ENCODE measurements at regions not wholly inside any gene's neighbourhood (a gene's known extent, or its start where the extent isn't known, plus 50 kb on each side); places are given as distances from the start of the nearest gene placed in this dataset.

GRCh38 chr3:157637866-157638265, 134.7 kb upstream of the VEPH1 start:
- Histone ChIP-seq H3K4me1 (no peaks in the 10 kb centered on the region), H3K27ac (no peak overlapping the region), H3K36me3 (no peaks in the 10 kb centered on the region), H3K4me3 (no peak overlapping the region), H3K27me3 (ENCODE audit: low read depth) (no peaks in the 10 kb centered on the region), H3K9me3 (no peaks in the 10 kb centered on the region)
- ATAC-seq: no peak
- DNase-seq: no peak
- TF ChIP-seq, protein P1, sequence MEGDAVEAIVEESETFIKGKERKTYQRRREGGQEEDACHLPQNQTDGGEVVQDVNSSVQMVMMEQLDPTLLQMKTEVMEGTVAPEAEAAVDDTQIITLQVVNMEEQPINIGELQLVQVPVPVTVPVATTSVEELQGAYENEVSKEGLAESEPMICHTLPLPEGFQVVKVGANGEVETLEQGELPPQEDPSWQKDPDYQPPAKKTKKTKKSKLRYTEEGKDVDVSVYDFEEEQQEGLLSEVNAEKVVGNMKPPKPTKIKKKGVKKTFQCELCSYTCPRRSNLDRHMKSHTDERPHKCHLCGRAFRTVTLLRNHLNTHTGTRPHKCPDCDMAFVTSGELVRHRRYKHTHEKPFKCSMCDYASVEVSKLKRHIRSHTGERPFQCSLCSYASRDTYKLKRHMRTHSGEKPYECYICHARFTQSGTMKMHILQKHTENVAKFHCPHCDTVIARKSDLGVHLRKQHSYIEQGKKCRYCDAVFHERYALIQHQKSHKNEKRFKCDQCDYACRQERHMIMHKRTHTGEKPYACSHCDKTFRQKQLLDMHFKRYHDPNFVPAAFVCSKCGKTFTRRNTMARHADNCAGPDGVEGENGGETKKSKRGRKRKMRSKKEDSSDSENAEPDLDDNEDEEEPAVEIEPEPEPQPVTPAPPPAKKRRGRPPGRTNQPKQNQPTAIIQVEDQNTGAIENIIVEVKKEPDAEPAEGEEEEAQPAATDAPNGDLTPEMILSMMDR (IDR thresholded peaks at IDR 0.05): no peak
- intact Hi-C loops (cut with DNase I): no loop called here

DNA sequence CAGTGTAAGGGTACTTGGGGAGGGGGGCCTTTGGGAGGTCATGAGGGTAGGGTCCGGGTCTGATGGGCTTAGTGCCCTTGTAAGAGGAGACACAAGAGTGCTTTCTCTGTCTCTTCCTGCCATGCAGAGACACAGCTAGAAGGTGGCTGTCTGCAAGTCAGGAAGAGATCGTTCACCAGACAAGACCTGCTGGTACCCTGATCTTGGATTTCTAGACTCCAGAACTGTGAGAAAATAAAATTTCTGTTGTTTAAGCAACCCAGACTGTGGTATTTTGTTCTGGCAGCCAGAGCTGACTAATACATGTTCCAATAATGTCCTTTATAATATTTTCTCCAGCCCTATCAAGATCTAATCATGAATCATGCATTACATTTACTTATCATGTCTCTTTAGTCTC, 130.0 kb upstream of the VEPH1 start:
- ATAC-seq (no peak), DNase-seq (no peak)
- TF ChIP-seq, protein P1 (IDR thresholded peaks at IDR 0.05): no peak
- Histone ChIP-seq H3K9me3 (no peaks in the 10 kb centered on the region), H3K27ac (no peak overlapping the region), H3K4me1 (no peaks in the 10 kb centered on the region), H3K4me3 (no peak overlapping the region), H3K36me3 (no peaks in the 10 kb centered on the region), H3K27me3 (ENCODE audit: low read depth) (peaks cover 3% of the 10 kb centered on the region)
- intact Hi-C loops (cut with DNase I): no loop called here

GRCh38 chr3:157632075-157632474, 128.9 kb upstream of the VEPH1 start:
- ATAC-seq: no peak
- Histone ChIP-seq H3K4me3 (no peak overlapping the region), H3K36me3 (no peaks in the 10 kb centered on the region), H3K4me1 (no peaks in the 10 kb centered on the region), H3K9me3 (no peaks in the 10 kb centered on the region), H3K27me3 (ENCODE audit: low read depth) (peaks cover 3% of the 10 kb centered on the region), H3K27ac (no peak overlapping the region)
- intact Hi-C loops (cut with DNase I): no loop called here
- TF ChIP-seq, protein P1 (IDR thresholded peaks at IDR 0.05): no peak
- DNase-seq: no peak

DNA sequence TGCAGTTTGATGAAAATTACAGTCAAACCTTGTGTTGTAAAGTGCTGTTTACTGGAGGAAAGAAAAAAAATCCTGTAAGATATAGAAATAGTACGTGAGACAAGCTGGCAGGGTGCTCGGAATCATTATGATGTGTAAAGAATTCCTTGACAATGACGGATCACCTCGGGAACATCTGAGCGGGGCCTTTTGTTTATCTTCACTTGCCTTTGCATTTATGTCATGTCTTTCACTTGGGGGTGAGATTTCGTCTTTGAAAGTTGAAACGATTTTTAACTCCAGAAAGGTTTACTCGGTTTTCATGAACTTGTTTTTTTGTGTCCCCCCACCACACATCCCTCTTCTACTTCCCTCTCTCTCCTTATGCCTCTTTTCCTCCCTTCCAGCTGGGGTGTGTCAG, 128.3 kb upstream of the VEPH1 start:
- Histone ChIP-seq H3K27ac (no peak overlapping the region), H3K9me3 (no peaks in the 10 kb centered on the region), H3K4me3 (no peak overlapping the region), H3K27me3 (ENCODE audit: low read depth) (peaks cover 3% of the 10 kb centered on the region), H3K36me3 (no peaks in the 10 kb centered on the region), H3K4me1 (no peaks in the 10 kb centered on the region)
- no peak for ATAC-seq
- no peak for DNase-seq
- TF ChIP-seq, protein P1 (IDR thresholded peaks at IDR 0.05): no peak
- intact Hi-C loops (cut with DNase I): no loop called here

DNA sequence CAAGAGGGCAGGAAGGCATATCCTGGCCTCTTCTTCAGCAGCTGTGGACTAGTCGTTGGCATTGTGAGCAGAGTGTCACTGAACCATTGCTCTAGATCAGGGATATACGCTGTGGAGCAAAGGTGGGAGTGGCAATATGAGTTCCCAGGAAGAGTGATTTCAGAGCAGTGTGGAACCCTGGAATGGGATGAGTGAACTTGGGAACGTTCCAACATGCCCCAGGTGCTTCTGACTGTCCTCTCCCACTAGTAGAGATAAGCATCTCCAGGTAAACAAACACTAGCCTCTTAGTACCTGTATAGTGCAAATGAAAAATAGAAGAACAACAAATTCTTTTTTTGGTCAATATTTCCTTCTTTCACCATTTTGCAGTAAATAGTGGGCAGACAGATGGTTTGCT, 123.6 kb upstream of the VEPH1 start:
- H3K36me3 ChIP-seq: no peaks in the 10 kb centered on the region
- ATAC-seq: no peak
- no peak overlapping the region for H3K27ac ChIP-seq
- intact Hi-C loops (cut with DNase I): no loop called here
- no peaks in the 10 kb centered on the region for H3K4me1 ChIP-seq
- TF ChIP-seq, protein P1 (IDR thresholded peaks at IDR 0.05): no peak
- no peak overlapping the region for H3K4me3 ChIP-seq
- no peaks in the 10 kb centered on the region for H3K9me3 ChIP-seq
- no peak for DNase-seq
- H3K27me3 ChIP-seq (ENCODE audit: low read depth): peaks cover 7% of the 10 kb centered on the region

GRCh38 chr3:157624801-157625200, 121.6 kb upstream of the VEPH1 start:
- intact Hi-C loops (cut with DNase I): no loop called here
- Histone ChIP-seq H3K9me3 (no peaks in the 10 kb centered on the region), H3K36me3 (no peaks in the 10 kb centered on the region), H3K27me3 (ENCODE audit: low read depth) (peaks cover 7% of the 10 kb centered on the region), H3K27ac (no peak overlapping the region), H3K4me3 (no peak overlapping the region), H3K4me1 (no peaks in the 10 kb centered on the region)
- TF ChIP-seq, protein P1 (IDR thresholded peaks at IDR 0.05): no peak
- DNase-seq (no peak), ATAC-seq (no peak)
